Vagina (tissue), 2 donors: ENCODE measurements at regions not wholly inside any gene's neighbourhood (a gene's known extent, or its start where the extent isn't known, plus 50 kb on each side); places are given as distances from the start of the nearest gene placed in this dataset.

Source experiments
- CTCF ChIP-seq, 3 experiments: fragments of 450-650 bp in 2 of 3; fragments of 200-600 bp in 1 of 3; sonication (generic) in 1 of 3; IDR thresholded peaks; one replicate each; pipeline ENCODE4 v1.5.1; 2017 to 2019; ENCODE audit warnings: antibody characterized with exemption in 3 of 3, mild to moderate bottlenecking in 2 of 3, moderate library complexity in 2 of 3
- POLR2A ChIP-seq, 2 donors: fragments of 450-650 bp; IDR thresholded peaks; one replicate each; pipeline ENCODE4 v1.6.1; 2017; ENCODE audit warnings: antibody characterized with exemption in 2 of 2, mild to moderate bottlenecking in 2 of 2, moderate library complexity in 2 of 2
- POLR2AphosphoS5 ChIP-seq, 2 donors: sonication (generic); formaldehyde crosslinking; IDR thresholded peaks; one replicate each; pipeline ENCODE4 v1.9.0; 2017; ENCODE audit warnings: antibody characterized with exemption in 2 of 2, mild to moderate bottlenecking in 2 of 2, low read depth in 1 of 2; ENCODE audit not compliant: insufficient read depth in 1 of 2

DNA sequence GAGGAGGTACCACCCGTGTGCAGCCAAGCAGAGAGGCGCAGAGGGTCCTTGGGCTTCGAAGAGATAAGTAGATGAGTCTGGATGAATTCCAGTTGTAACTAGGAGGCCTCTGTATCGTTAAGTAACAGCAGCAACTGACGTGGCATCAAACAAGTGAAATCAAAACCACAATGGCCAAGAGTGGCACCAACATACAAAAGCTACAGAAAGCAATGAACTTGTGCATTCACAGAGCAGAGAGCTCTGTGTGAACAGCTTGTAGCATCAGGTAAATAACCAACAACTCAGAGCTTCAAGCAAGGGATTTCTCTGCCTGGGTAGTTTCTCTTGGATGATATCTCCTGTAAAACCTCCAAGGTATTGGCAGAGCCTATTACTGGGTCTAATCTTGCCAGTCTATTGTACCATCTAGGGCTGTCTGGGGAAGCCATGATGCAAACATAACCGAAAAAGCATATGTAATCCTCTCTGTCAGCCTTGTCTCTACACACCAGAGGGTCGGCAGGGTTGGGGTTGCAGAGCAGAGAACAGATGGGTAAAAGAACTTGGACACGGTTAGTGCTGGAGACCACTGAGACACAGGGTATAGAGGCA is 83.1 kb upstream of the USP47 start:
- TF ChIP-seq CTCF (IDR thresholded peaks at IDR 0.05): no peak
- TF ChIP-seq POLR2A (IDR thresholded peaks at IDR 0.05): no peak
- no peak for TF ChIP-seq POLR2AphosphoS5 (IDR thresholded peaks at IDR 0.05; ENCODE audit: insufficient read depth in 1 of 2, low read depth in 1 of 2)
